HG03432 (cell line): ENCODE measurements at regions not wholly inside any gene's neighbourhood (a gene's known extent, or its start where the extent isn't known, plus 50 kb on each side); places are given as distances from the start of the nearest gene placed in this dataset.

Source experiments
- ATAC-seq: cut with Tn5 transposase; IDR thresholded peaks from one replicate; pipeline ENCODE4 v1.9.1; 2021; ENCODE audit warnings: mild to moderate bottlenecking, moderate library complexity; ENCODE audit not compliant: unreplicated experiment

GRCh38 chr6:6908121-6908520 is 199.6 kb upstream of the RREB1 start:
- no peak for ATAC-seq

GRCh38 chr6:6909111-6909510 is 198.7 kb upstream of the RREB1 start:
- ATAC-seq: no peak

GRCh38 chr6:6910734-6911295 is 196.9 kb upstream of the RREB1 start:
- no peak for ATAC-seq

- no peak for ATAC-seq
These were observed 196.4 kb upstream of the RREB1 start for GRCh38 chr6:6911391-6911790.

GRCh38 chr6:6912817-6913744 is 194.7 kb upstream of the RREB1 start:
- no peak for ATAC-seq

GRCh38 chr6:6915219-6915618 is 192.5 kb upstream of the RREB1 start:
- ATAC-seq: no peak

- no peak for ATAC-seq
These were observed 191.8 kb upstream of the RREB1 start for GRCh38 chr6:6915813-6916547.

- ATAC-seq: no peak
These were observed 191.2 kb upstream of the RREB1 start for GRCh38 chr6:6916598-6916997.

GRCh38 chr6:6918216-6918983 is 189.4 kb upstream of the RREB1 start:
- peak; percentile 96 for ATAC-seq

- no peak for ATAC-seq
These were observed 188.6 kb upstream of the RREB1 start for GRCh38 chr6:6919173-6919572.

- ATAC-seq: no peak
These were observed 187.4 kb upstream of the RREB1 start for GRCh38 chr6:6920114-6920986.

GRCh38 chr6:6920987-6921313 is 186.8 kb upstream of the RREB1 start:
- ATAC-seq: no peak

GRCh38 chr6:6922166-6922565 is 185.6 kb upstream of the RREB1 start:
- ATAC-seq: no peak

- ATAC-seq: no peak
These were observed 184.2 kb upstream of the RREB1 start for GRCh38 chr6:6923605-6924004.

GRCh38 chr6:6924708-6925107 is 183.1 kb upstream of the RREB1 start:
- no peak for ATAC-seq

- no peak for ATAC-seq
These were observed 182.2 kb upstream of the RREB1 start for GRCh38 chr6:6925391-6926164.

- ATAC-seq: no peak
These were observed 180.9 kb upstream of the RREB1 start for GRCh38 chr6:6926856-6927255.

- ATAC-seq: no peak
These were observed 180.0 kb upstream of the RREB1 start for GRCh38 chr6:6927521-6928361.
